Panc1 (cell line): ENCODE measurements at regions not wholly inside any gene's neighbourhood (a gene's known extent, or its start where the extent isn't known, plus 50 kb on each side); places are given as distances from the start of the nearest gene placed in this dataset.

Source experiments
- ATAC-seq: fragments of 200-7000 bp; cut with Tn5 transposase; 2 replicates; pipeline ENCODE4 v1.9.1; 2020; ENCODE audit warnings: mild to moderate bottlenecking, moderate library complexity
- BruUV-seq: library from RNA; stranded (reverse); fragments of 400-500 nt; replicated peaks from 2 replicates; lab custom pipeline; 2021; lab: Mats Ljungman, UMichigan
- CTCF ChIA-PET: fragments of 300-600 bp; sonication (Branson Sonifier 250); formaldehyde crosslinking; loops from one replicate; lab custom pipeline; 2022; ENCODE audit warnings: antibody characterized with exemption; lab: Charles Lee
- POLR2A ChIA-PET: fragments of 300-600 bp; sonication (Branson Sonifier 250); formaldehyde crosslinking; loops from one replicate; lab custom pipeline; 2022; ENCODE audit warnings: antibody characterized with exemption; lab: Charles Lee
- DNase-seq: peaks from one replicate; pipeline ENCODE4 v3.0.0-alpha.2; 2010; ENCODE audit warnings: low read depth, low spot score
- H3K27ac ChIP-seq: 2 replicates; pipeline ENCODE4 v1.5.1; 2011; ENCODE audit warnings: mild to moderate bottlenecking, low read length, inconsistent platforms
- H3K27me3 ChIP-seq: fragments of 200-500 bp; sonication (Bioruptor generic); 2 replicates; pipeline ENCODE4 v1.6.0; 2014; ENCODE audit warnings: low read length, inconsistent platforms; ENCODE audit not compliant: control insufficient read depth, insufficient read depth
- H3K36me3 ChIP-seq: fragments of 200-500 bp; sonication (Bioruptor generic); 2 replicates; pipeline ENCODE4 v1.5.1; 2014; ENCODE audit warnings: inconsistent platforms, mild to moderate bottlenecking, low read length, moderate library complexity; ENCODE audit not compliant: control insufficient read depth, insufficient read depth
- H3K4me1 ChIP-seq: 2 replicates; pipeline ENCODE4 v1.5.1; 2011; ENCODE audit warnings: inconsistent platforms, mild to moderate bottlenecking, low read length, moderate library complexity; ENCODE audit not compliant: control insufficient read depth, insufficient read depth
- H3K4me3 ChIP-seq, 2 experiments: 2 replicates each; pipeline ENCODE4 v1.5.1; 2011 to 2012; ENCODE audit warnings: low read depth in 2 of 2, low read length in 2 of 2, mild to moderate bottlenecking in 2 of 2, inconsistent platforms in 1 of 2, moderate library complexity in 1 of 2
- H3K9me3 ChIP-seq: fragments of 200-500 bp; sonication (Bioruptor generic); 2 replicates; pipeline ENCODE4 v1.5.1; 2014; ENCODE audit warnings: low read depth, mild to moderate bottlenecking, inconsistent platforms, low read length, moderate library complexity; ENCODE audit not compliant: control insufficient read depth, insufficient read depth
- CTCF ChIP-seq: fragments of 450-650 bp; IDR thresholded peaks from 2 replicates; pipeline ENCODE4 v1.5.1; 2017; ENCODE audit warnings: mild to moderate bottlenecking
- POLR2AphosphoS5 ChIP-seq: IDR thresholded peaks from 2 replicates; pipeline ENCODE4 v1.6.1; 2012; ENCODE audit warnings: mild to moderate bottlenecking, low read depth, low read length, moderate library complexity
- REST ChIP-seq, 2 experiments: IDR thresholded peaks; 2 replicates each; pipeline ENCODE4 v1.6.1; 2011 to 2012; ENCODE audit warnings: low read depth in 2 of 2, control low read depth in 1 of 2, low read length in 1 of 2, mild to moderate bottlenecking in 1 of 2, moderate library complexity in 1 of 2; ENCODE audit not compliant: insufficient read depth in 1 of 2
- SIN3A ChIP-seq: IDR thresholded peaks from 2 replicates; pipeline ENCODE4 v1.6.1; 2012; ENCODE audit warnings: low read depth, mild to moderate bottlenecking, low read length, moderate library complexity, borderline replicate concordance; ENCODE audit not compliant: insufficient read depth
- TCF7L2 ChIP-seq: IDR thresholded peaks from 2 replicates; pipeline ENCODE4 v1.6.1; 2011; ENCODE audit warnings: mild to moderate bottlenecking, low read depth, low read length, inconsistent platforms
- in situ Hi-C: cut with HindIII; loops from 2 replicates; pipeline ENCODE4 v1.10.0; 2016; ENCODE audit warnings: low sequenced_read_pairs, low pct_unique_long_range_greater_than_20kb
- intact Hi-C: fragments of 100-400 bp; cut with micrococcal nuclease; formaldehyde crosslinking; loops from one replicate; pipeline ENCODE4 v1.10.0; 2022; ENCODE audit not compliant: unreplicated experiment

GRCh38 chr2:78749638-78750037, 275.9 kb upstream of the REG3G start:
- in situ Hi-C loops (no loop called here), intact Hi-C loops (no loop called here)
- BruUV-seq, result no TSS peak

GRCh38 chr2:78750219-78750618, 275.3 kb upstream of the REG3G start:
- H3K27me3 ChIP-seq, result no peaks in the 10 kb centered on the region
- DNase-seq (no peak), ATAC-seq (no peak)
- H3K27ac ChIP-seq, result no peak overlapping the region
- ChIA-PET POLR2A (no interaction called here), CTCF (no interaction called here)
- no peak overlapping the region for H3K4me3 ChIP-seq
- in situ Hi-C loops, result no loop called here
- no peaks in the 10 kb centered on the region for H3K9me3 ChIP-seq
- H3K36me3 ChIP-seq, result no peaks in the 10 kb centered on the region
- H3K4me1 ChIP-seq, result no peaks in the 10 kb centered on the region
- TF ChIP-seq REST (IDR thresholded peaks at IDR 0.05; ENCODE audit: insufficient read depth in 1 of 2, low read depth in 2 of 2, low read length in 1 of 2) (no peak), TCF7L2 (no peak), SIN3A (no peak), CTCF (no peak), POLR2AphosphoS5 (no peak)
- BruUV-seq, result no TSS peak
- intact Hi-C loops, result no loop called here

More at GRCh38 chr2:78749638-78750037, 275.9 kb upstream of the REG3G start:
- no peaks in the 10 kb centered on the region for H3K4me1 ChIP-seq
- H3K9me3 ChIP-seq, result no peaks in the 10 kb centered on the region
- no peaks in the 10 kb centered on the region for H3K36me3 ChIP-seq
- ATAC-seq (no peak), DNase-seq (no peak)
- ChIA-PET POLR2A (no interaction called here), CTCF (no interaction called here)
- no peak overlapping the region for H3K4me3 ChIP-seq
- H3K27me3 ChIP-seq, result no peaks in the 10 kb centered on the region
- TF ChIP-seq REST (IDR thresholded peaks at IDR 0.05; ENCODE audit: insufficient read depth in 1 of 2, low read depth in 2 of 2, low read length in 1 of 2) (no peak), POLR2AphosphoS5 (no peak), CTCF (no peak), TCF7L2 (no peak), SIN3A (no peak)
- H3K27ac ChIP-seq, result no peak overlapping the region
